H9 (cell line): ENCODE measurements at regions not wholly inside any gene's neighbourhood (a gene's known extent, or its start where the extent isn't known, plus 50 kb on each side); places are given as distances from the start of the nearest gene placed in this dataset.
"Not testable (repeated sequence)": the region's sequence is repeated elsewhere in the genome, so short reads cannot be mapped to it uniquely, and the experiment has no call there.

Source experiments
- DNase-seq: peaks from one replicate; pipeline ENCODE4 v3.0.0-alpha.2; 2017
- H2AFZ ChIP-seq: one replicate; pipeline ENCODE4 v1.6.1; 2013; ENCODE audit warnings: mild to moderate bottlenecking, low read length, control low read depth, moderate library complexity
- H2AK5ac ChIP-seq: 2 replicates; pipeline ENCODE4 v1.6.1; 2013; ENCODE audit warnings: low read length, control low read depth, mixed read lengths; ENCODE audit not compliant: insufficient read length
- H2BK120ac ChIP-seq: one replicate; pipeline ENCODE4 v1.6.1; 2013; ENCODE audit warnings: low read depth, mild to moderate bottlenecking, low read length, control low read depth, inconsistent platforms; ENCODE audit not compliant: poor library complexity, severe bottlenecking
- H2BK12ac ChIP-seq: 2 replicates; pipeline ENCODE4 v1.6.1; 2013; ENCODE audit warnings: low read length, control low read depth, mixed read lengths, low read depth; ENCODE audit not compliant: insufficient read length
- H2BK15ac ChIP-seq: 2 replicates; pipeline ENCODE4 v1.6.1; 2013; ENCODE audit warnings: low read depth, low read length, control low read depth
- H2BK20ac ChIP-seq: one replicate; pipeline ENCODE4 v1.6.1; 2013; ENCODE audit warnings: low read depth, mild to moderate bottlenecking, low read length, control low read depth, inconsistent platforms; ENCODE audit not compliant: poor library complexity, severe bottlenecking
- H2BK5ac ChIP-seq: 2 replicates; pipeline ENCODE4 v1.6.1; 2013; ENCODE audit warnings: low read length, control low read depth, mixed read lengths; ENCODE audit not compliant: insufficient read length
- H3K14ac ChIP-seq: 2 replicates; pipeline ENCODE4 v1.6.1; 2013; ENCODE audit warnings: low read length, control low read depth; ENCODE audit not compliant: insufficient read depth
- H3K18ac ChIP-seq: 2 replicates; pipeline ENCODE4 v1.6.1; 2013; ENCODE audit warnings: low read depth, mild to moderate bottlenecking, mixed read lengths, low read length, control low read depth; ENCODE audit not compliant: insufficient read length
- H3K23ac ChIP-seq: 2 replicates; pipeline ENCODE4 v1.6.1; 2013; ENCODE audit warnings: low read length, control low read depth, mixed read lengths, low read depth; ENCODE audit not compliant: insufficient read length
- H3K23me2 ChIP-seq: 2 replicates; pipeline ENCODE4 v1.6.1; 2013; ENCODE audit warnings: low read depth, mild to moderate bottlenecking, mixed read lengths, low read length, control low read depth; ENCODE audit not compliant: insufficient read length, poor library complexity, severe bottlenecking
- H3K27ac ChIP-seq: 2 replicates; pipeline ENCODE4 v1.5.1; 2013; ENCODE audit warnings: low read length, control low read depth, mixed read lengths, low read depth; ENCODE audit not compliant: insufficient read length
- H3K27me3 ChIP-seq: 2 replicates; pipeline ENCODE4 v1.6.1; 2013; ENCODE audit warnings: low read length, control low read depth, inconsistent platforms; ENCODE audit not compliant: insufficient read depth
- H3K4ac ChIP-seq: 2 replicates; pipeline ENCODE4 v1.6.1; 2013; ENCODE audit warnings: low read depth, mild to moderate bottlenecking, control low read depth, inconsistent platforms, low read length, moderate library complexity
- H3K4me1 ChIP-seq: 2 replicates; pipeline ENCODE4 v1.6.1; 2013; ENCODE audit warnings: low read length, control low read depth, inconsistent platforms; ENCODE audit not compliant: insufficient read depth
- H3K4me2 ChIP-seq: 2 replicates; pipeline ENCODE4 v1.6.1; 2013; ENCODE audit warnings: low read length, control low read depth, mixed read lengths; ENCODE audit not compliant: insufficient read length, insufficient read depth
- H3K56ac ChIP-seq: 2 replicates; pipeline ENCODE4 v1.6.1; 2013; ENCODE audit warnings: low read depth, mild to moderate bottlenecking, mixed read lengths, low read length, control low read depth; ENCODE audit not compliant: insufficient read length
- H3K79me1 ChIP-seq: 2 replicates; pipeline ENCODE4 v1.6.1; 2013; ENCODE audit warnings: low read depth, mild to moderate bottlenecking, moderate library complexity, low read length, control low read depth, inconsistent platforms; ENCODE audit not compliant: insufficient read depth, poor library complexity, severe bottlenecking
- H3K79me2 ChIP-seq: 2 replicates; pipeline ENCODE4 v1.6.1; 2013; ENCODE audit warnings: low read length, control low read depth, inconsistent platforms; ENCODE audit not compliant: insufficient read depth
- H3K9ac ChIP-seq: 2 replicates; pipeline ENCODE4 v1.6.1; 2013; ENCODE audit warnings: low read length, control low read depth, mixed read lengths; ENCODE audit not compliant: insufficient read length; ENCODE audit errors: extremely low read depth
- H3K9me3 ChIP-seq: one replicate; pipeline ENCODE4 v1.6.1; 2013; ENCODE audit warnings: low read depth, low read length, inconsistent platforms; ENCODE audit not compliant: control insufficient read depth
- H3T11ph ChIP-seq: one replicate; pipeline ENCODE4 v1.6.1; 2013; ENCODE audit warnings: mild to moderate bottlenecking, low read length, control low read depth, inconsistent platforms
- H4K20me1 ChIP-seq: one replicate; pipeline ENCODE4 v1.6.1; 2013; ENCODE audit not compliant: control insufficient read depth, insufficient read length, insufficient read depth
- H4K5ac ChIP-seq: 2 replicates; pipeline ENCODE4 v1.6.1; 2013; ENCODE audit warnings: low read depth, mild to moderate bottlenecking, mixed read lengths, low read length, control low read depth; ENCODE audit not compliant: insufficient read length
- H4K8ac ChIP-seq: replicated peaks from 2 replicates; pipeline ENCODE4 v1.6.1; 2013; ENCODE audit warnings: low read length, control low read depth, mixed read lengths, low read depth; ENCODE audit not compliant: insufficient read length
- H4K91ac ChIP-seq: 2 replicates; pipeline ENCODE4 v1.6.1; 2013; ENCODE audit warnings: low read depth, mild to moderate bottlenecking, moderate library complexity, mixed read lengths, low read length, control low read depth; ENCODE audit not compliant: insufficient read length
- H3K27ac Mint-ChIP-seq, 3 experiments: 2 replicates in 2 of 3; 3 replicates in 1 of 3; pipeline ENCODE4 v1.8.0; 2020 to 2021; ENCODE audit warnings: mixed read lengths in 3 of 3, mild to moderate bottlenecking in 1 of 3, moderate library complexity in 1 of 3
- H3K27me3 Mint-ChIP-seq: 2 replicates; pipeline ENCODE4 v1.8.0; 2021; ENCODE audit warnings: low read depth, mild to moderate bottlenecking, moderate library complexity, mixed read lengths
- H3K36me3 Mint-ChIP-seq, 3 experiments: 2 replicates in 2 of 3; 3 replicates in 1 of 3; pipeline ENCODE4 v1.8.0; 2020 to 2021; ENCODE audit warnings: low read depth in 3 of 3, mixed read lengths in 3 of 3; ENCODE audit not compliant: insufficient read depth in 1 of 3
- H3K4me1 Mint-ChIP-seq, 2 experiments: 2 replicates each; pipeline ENCODE4 v1.8.0; 2020; ENCODE audit warnings: mixed read lengths in 2 of 2
- H3K4me3 Mint-ChIP-seq, 2 experiments: 2 replicates in 1 of 2; 3 replicates in 1 of 2; pipeline ENCODE4 v1.8.0; 2020 to 2021; ENCODE audit warnings: mild to moderate bottlenecking in 2 of 2, mixed read lengths in 2 of 2, moderate library complexity in 1 of 2
- H3K9me3 Mint-ChIP-seq, 2 experiments: 2 replicates in 1 of 2; 3 replicates in 1 of 2; pipeline ENCODE4 v1.8.0; 2020; ENCODE audit warnings: mild to moderate bottlenecking in 2 of 2, mixed read lengths in 2 of 2, moderate library complexity in 1 of 2
- CTCF ChIP-seq: fragments of 200-600 bp; sonication (generic); conservative IDR thresholded peaks from 3 replicates; pipeline ENCODE4 v1.8.0; 2021; ENCODE audit warnings: antibody characterized with exemption, mild to moderate bottlenecking
- WGBS: extraction: QIAGEN DNeasy Blood & Tissue Kit; methylation state at CpG from one replicate; pipeline ENCODE4 v1.1.7; 2013; ENCODE audit warnings: missing lambda C conversion rate, low lambda C conversion rate, mixed read lengths; ENCODE audit not compliant: insufficient read length; ENCODE audit errors: extremely low coverage; 5-methylcytosine and 5-hydroxymethylcytosine counted together

- no peak overlapping the region for H3K27ac Mint-ChIP-seq
Measured at GRCh38 chr2:192390401-192390800, 195.7 kb upstream of the TMEFF2 start.

GRCh38 chr2:192384191-192384590, 189.5 kb upstream of the TMEFF2 start:
- not testable (repeated sequence) for H3K79me1 ChIP-seq, H3K27me3 ChIP-seq, H2BK15ac ChIP-seq, H2BK5ac ChIP-seq, H2BK120ac ChIP-seq, H3K36me3 Mint-ChIP-seq, H3K4me3 Mint-ChIP-seq, H3K4me1 ChIP-seq, H3K4me1 Mint-ChIP-seq, H3K27ac Mint-ChIP-seq, H2BK12ac ChIP-seq, H3K14ac ChIP-seq, H3K27me3 Mint-ChIP-seq, H3T11ph ChIP-seq, H4K8ac ChIP-seq, H3K56ac ChIP-seq, H2AK5ac ChIP-seq, H2BK20ac ChIP-seq, H3K79me2 ChIP-seq, H4K20me1 ChIP-seq, H3K9me3 ChIP-seq, H2AFZ ChIP-seq, DNase-seq, H3K9ac ChIP-seq, H3K4me2 ChIP-seq, H4K91ac ChIP-seq, H3K23ac ChIP-seq, H3K4ac ChIP-seq, H3K23me2 ChIP-seq, H3K18ac ChIP-seq, H4K5ac ChIP-seq, H3K27ac ChIP-seq
- WGBS = no CpG with 5 or more reads among the region's 1 CpG
- H3K9me3 Mint-ChIP-seq = peaks cover 11 to 16% of the 10 kb centered on the region in 2 experiments; a peak in 4 of 5 replicates

More at GRCh38 chr2:192390401-192390800, 195.7 kb upstream of the TMEFF2 start:
- Histone ChIP-seq H3K23me2 (no peaks in the 10 kb centered on the region), H3T11ph (no peak overlapping the region), H4K8ac (no peak overlapping the region), H4K20me1 (no peaks in the 10 kb centered on the region), H3K18ac (no peak overlapping the region), H2BK20ac (no peak overlapping the region), H3K27me3 (no peaks in the 10 kb centered on the region), H2BK12ac (no peak overlapping the region), H3K56ac (no peak overlapping the region), H3K4me1 (no peaks in the 10 kb centered on the region), H3K27ac (no peak overlapping the region), H2AK5ac (no peak overlapping the region), H3K14ac (no peak overlapping the region), H4K91ac (no peak overlapping the region), H2BK5ac (no peak overlapping the region), H3K4ac (no peak overlapping the region), H2BK15ac (no peak overlapping the region), H3K4me2 (no peak overlapping the region), H2BK120ac (no peak overlapping the region), H3K9ac (no peak overlapping the region), H3K9me3 (no peaks in the 10 kb centered on the region), H3K79me2 (no peaks in the 10 kb centered on the region), H2AFZ (no peak overlapping the region), H3K23ac (no peak overlapping the region), H4K5ac (no peak overlapping the region), H3K79me1 (no peaks in the 10 kb centered on the region)
- H3K9me3 Mint-ChIP-seq = peaks cover 6 to 7% of the 10 kb centered on the region in 2 experiments; a peak in 3 of 5 replicates
- no peaks in the 10 kb centered on the region for H3K4me1 Mint-ChIP-seq
- H3K4me3 Mint-ChIP-seq = no peak overlapping the region
- H3K36me3 Mint-ChIP-seq = no peaks in the 10 kb centered on the region; a peak in 1 of 7 replicates
- no peak for DNase-seq
- no peaks in the 10 kb centered on the region for H3K27me3 Mint-ChIP-seq
- TF ChIP-seq CTCF = no peak
